ENCODE measurements at regions not wholly inside any gene's neighbourhood (a gene's known extent, or its start where the extent isn't known, plus 50 kb on each side); places are given as distances from the start of the nearest gene placed in this dataset.

- BruUV-seq (replicated peaks), result no TSS peak
- Histone ChIP-seq H3K9me2 (replicated peaks; ENCODE audit: low read length) (no peaks in the 10 kb centered on the region), H3K36me3 (ENCODE audit: low read depth, low read length) (no peaks in the 10 kb centered on the region), H3K9ac (ENCODE audit: low read length) (no peak overlapping the region), H3K4me1 (ENCODE audit: insufficient read depth, low read length) (no peaks in the 10 kb centered on the region), H4K20me1 (ENCODE audit: low read length) (no peaks in the 10 kb centered on the region), H3K4me3 (ENCODE audit: low read length) (no peak overlapping the region), H2AFZ (ENCODE audit: low read length) (no peak overlapping the region), H3K27me3 (ENCODE audit: low read length) (peaks cover 70% of the 10 kb centered on the region), H3K79me2 (ENCODE audit: low read length) (no peaks in the 10 kb centered on the region), H3K27ac (ENCODE audit: low read length) (no peak overlapping the region), H3F3A (ENCODE audit: low read length, unreplicated experiment) (no peaks in the 10 kb centered on the region), H3K9me3 (ENCODE audit: low read length) (no peaks in the 10 kb centered on the region), H3K4me2 (ENCODE audit: low read length) (no peak overlapping the region)
- ATAC-seq (no peak), DNase-seq (peak; percentile 33)
- ChIA-PET CTCF (no interaction called here), POLR2A (ENCODE audit: unreplicated experiment) (no interaction called here)
- intact Hi-C loops (cut with micrococcal nuclease), result no loop called here
- TF ChIP-seq CTCF (conservative IDR thresholded peaks at IDR 0.05; ENCODE audit: low read depth, low read length) (no peak), EZH2 (IDR thresholded peaks at IDR 0.05; ENCODE audit: low read length, unreplicated experiment) (no peak), EZH2phosphoT487 (IDR thresholded peaks at IDR 0.05; ENCODE audit: borderline replicate concordance, low read length) (no peak)
Observed at GRCh38 chr12:125259178-125259867, 194.1 kb downstream of the AACS start.

- CTCF ChIA-PET, result no interaction called here
- POLR2A ChIA-PET (ENCODE audit: unreplicated experiment), result no interaction called here
Observed at GRCh38 chr12:125262851-125263250, 197.6 kb downstream of the AACS start.

More at GRCh38 chr12:125262851-125263250, 197.6 kb downstream of the AACS start:
- Histone ChIP-seq H3K4me2 (ENCODE audit: low read length) (no peak overlapping the region), H3K27me3 (ENCODE audit: low read length) (peaks cover 54% of the 10 kb centered on the region), H3K4me1 (ENCODE audit: insufficient read depth, low read length) (no peaks in the 10 kb centered on the region), H3K4me3 (ENCODE audit: low read length) (no peak overlapping the region), H2AFZ (ENCODE audit: low read length) (no peak overlapping the region), H3K36me3 (ENCODE audit: low read depth, low read length) (no peaks in the 10 kb centered on the region), H3K9ac (ENCODE audit: low read length) (no peak overlapping the region), H4K20me1 (ENCODE audit: low read length) (no peaks in the 10 kb centered on the region), H3K9me3 (ENCODE audit: low read length) (no peaks in the 10 kb centered on the region), H3F3A (ENCODE audit: low read length, unreplicated experiment) (no peaks in the 10 kb centered on the region), H3K79me2 (ENCODE audit: low read length) (no peaks in the 10 kb centered on the region), H3K9me2 (replicated peaks; ENCODE audit: low read length) (no peaks in the 10 kb centered on the region), H3K27ac (ENCODE audit: low read length) (no peak overlapping the region)
- TF ChIP-seq CTCF (conservative IDR thresholded peaks at IDR 0.05; ENCODE audit: low read depth, low read length) (no peak), EZH2phosphoT487 (IDR thresholded peaks at IDR 0.05; ENCODE audit: borderline replicate concordance, low read length) (no peak), EZH2 (IDR thresholded peaks at IDR 0.05; ENCODE audit: low read length, unreplicated experiment) (no peak)
- DNase-seq (no peak), ATAC-seq (no peak)
- no TSS peak for BruUV-seq (replicated peaks)
- intact Hi-C loops (cut with micrococcal nuclease), result no loop called here

All from PC-3 (cell line).